Hematopoietic multipotent progenitor cell treated with erythropoietin and hydrocortisone succinate and interleukin-3 and kit ligand, for 8 days (in vitro differentiated cells): ENCODE measurements at regions not wholly inside any gene's neighbourhood (a gene's known extent, or its start where the extent isn't known, plus 50 kb on each side); places are given as distances from the start of the nearest gene placed in this dataset.

Experiments used
- DNase-seq: peaks from one replicate; pipeline ENCODE4 v3.0.0-alpha.2; 2015

- no peak for DNase-seq
These were observed 158.3 kb upstream of the PIEZO2 start for GRCh38 chr18:11307716-11308115.

DNA sequence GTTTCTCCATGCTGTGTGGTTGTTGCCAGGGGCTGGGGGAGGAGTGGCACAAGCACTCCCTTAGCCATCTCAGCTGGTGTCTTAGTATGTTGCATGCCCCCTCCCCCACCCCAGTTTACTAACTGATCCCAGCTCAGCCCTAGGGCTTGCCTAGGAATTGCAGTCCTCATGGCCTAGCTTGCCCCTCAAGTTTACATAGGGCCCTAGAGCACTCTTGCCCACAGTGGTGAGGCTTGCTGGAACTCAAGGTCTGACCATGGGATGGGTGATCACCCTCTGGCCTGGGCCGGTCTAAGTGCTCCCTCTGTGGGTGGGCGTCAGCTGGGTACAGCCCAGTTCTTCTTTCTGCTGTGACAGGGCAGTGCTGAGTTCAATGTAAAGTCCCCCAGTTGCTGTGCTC is 156.1 kb upstream of the PIEZO2 start:
- DNase-seq: no peak

GRCh38 chr18:11304928-11305327 is 155.6 kb upstream of the PIEZO2 start:
- DNase-seq: no peak

- no peak for DNase-seq
These were observed 147.6 kb upstream of the PIEZO2 start for GRCh38 chr18:11296946-11297345.

GRCh38 chr18:11293794-11294193 is 144.4 kb upstream of the PIEZO2 start:
- no peak for DNase-seq

GRCh38 chr18:11290786-11291185 is 141.4 kb upstream of the PIEZO2 start:
- no peak for DNase-seq

DNA sequence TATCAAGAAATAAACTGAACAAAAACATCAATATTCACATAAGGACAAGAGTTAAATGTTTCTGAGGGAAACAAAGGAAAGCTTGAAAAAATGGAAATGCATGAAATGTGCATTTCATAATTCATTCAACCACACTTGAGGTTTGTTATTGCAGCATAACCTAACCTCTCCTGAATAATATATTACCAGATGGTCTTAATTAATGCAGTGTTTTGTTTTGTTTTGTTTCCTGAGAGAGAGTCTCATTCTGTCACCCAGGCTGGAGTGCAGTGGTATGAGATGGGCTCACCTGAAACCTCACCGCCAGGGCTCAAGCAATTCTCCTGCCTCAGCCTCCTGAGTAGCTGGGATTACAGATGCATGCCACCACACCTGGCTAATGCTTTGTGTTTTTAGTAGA is 139.9 kb upstream of the PIEZO2 start:
- DNase-seq: no peak

DNA sequence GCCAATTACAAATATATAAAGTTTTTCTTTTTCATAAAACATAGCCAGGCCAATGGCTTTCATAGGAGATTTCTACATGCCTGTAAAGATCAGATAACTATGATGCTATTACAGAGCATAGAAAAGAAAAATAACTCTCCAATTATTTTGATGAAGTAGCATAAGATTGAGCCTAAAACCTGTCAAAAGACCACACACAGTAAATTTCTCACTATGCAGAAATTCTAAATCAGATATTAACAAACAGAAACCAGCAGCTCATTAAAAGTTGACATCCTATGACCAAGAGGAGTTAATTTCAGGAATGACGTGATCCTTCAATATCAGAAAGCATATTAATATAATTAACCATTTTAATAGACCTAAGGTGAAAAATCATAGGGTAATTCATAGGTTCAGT is 139.0 kb upstream of the PIEZO2 start:
- no peak for DNase-seq

- no peak for DNase-seq
These were observed 137.1 kb upstream of the PIEZO2 start for GRCh38 chr18:11286431-11286830.

- DNase-seq: no peak
These were observed 135.4 kb upstream of the PIEZO2 start for GRCh38 chr18:11284811-11285210.

- DNase-seq: no peak
These were observed 135.0 kb upstream of the PIEZO2 start for GRCh38 chr18:11284349-11284748.

GRCh38 chr18:11283479-11284161 is 134.3 kb upstream of the PIEZO2 start:
- no peak for DNase-seq

GRCh38 chr18:11279461-11279860 is 130.1 kb upstream of the PIEZO2 start:
- no peak for DNase-seq

GRCh38 chr18:11276678-11277077 is 127.3 kb upstream of the PIEZO2 start:
- no peak for DNase-seq

GRCh38 chr18:11274144-11274794 is 124.9 kb upstream of the PIEZO2 start:
- DNase-seq: no peak

- no peak for DNase-seq
These were observed 123.1 kb upstream of the PIEZO2 start for GRCh38 chr18:11272516-11272915.

- DNase-seq: no peak
These were observed 122.6 kb upstream of the PIEZO2 start for GRCh38 chr18:11271954-11272353.

GRCh38 chr18:11269257-11269656 is 119.9 kb upstream of the PIEZO2 start:
- no peak for DNase-seq

GRCh38 chr18:11268741-11269233 is 119.4 kb upstream of the PIEZO2 start:
- DNase-seq: no peak

GRCh38 chr18:11268153-11268552 is 118.8 kb upstream of the PIEZO2 start:
- no peak for DNase-seq

DNA sequence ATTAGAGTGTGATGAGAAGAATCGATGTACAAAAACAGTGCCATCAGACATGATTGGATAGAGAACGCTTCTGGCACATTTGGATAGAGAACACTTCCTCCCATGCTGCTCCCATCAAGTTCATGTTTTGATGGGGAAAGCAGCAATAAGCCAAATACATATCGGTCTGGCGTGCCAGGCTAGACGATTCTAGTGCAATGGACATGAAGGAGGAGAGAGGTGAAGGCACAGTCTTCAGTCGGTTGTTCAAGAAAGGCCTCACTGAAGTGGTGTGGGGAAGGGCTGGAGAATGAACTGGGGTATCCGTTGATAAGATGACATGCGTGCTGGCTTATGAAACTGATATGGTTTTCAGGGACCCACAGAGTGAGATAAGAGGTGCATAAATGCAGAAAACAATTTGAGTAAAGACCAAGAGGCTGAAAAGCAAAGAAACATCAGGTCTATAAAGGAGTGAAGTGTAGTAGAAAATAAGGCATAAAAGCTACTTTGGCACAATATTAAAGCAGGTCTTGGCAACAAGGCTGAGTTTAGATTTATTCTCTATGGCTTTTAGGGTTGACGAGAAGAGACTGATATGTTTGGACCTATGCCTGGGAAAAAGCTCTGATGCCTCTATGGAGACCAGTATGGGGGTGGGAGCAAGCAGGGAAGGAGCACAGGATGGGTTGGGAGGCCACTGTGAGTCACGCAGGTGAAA is 117.6 kb upstream of the PIEZO2 start:
- DNase-seq: no peak

DNA sequence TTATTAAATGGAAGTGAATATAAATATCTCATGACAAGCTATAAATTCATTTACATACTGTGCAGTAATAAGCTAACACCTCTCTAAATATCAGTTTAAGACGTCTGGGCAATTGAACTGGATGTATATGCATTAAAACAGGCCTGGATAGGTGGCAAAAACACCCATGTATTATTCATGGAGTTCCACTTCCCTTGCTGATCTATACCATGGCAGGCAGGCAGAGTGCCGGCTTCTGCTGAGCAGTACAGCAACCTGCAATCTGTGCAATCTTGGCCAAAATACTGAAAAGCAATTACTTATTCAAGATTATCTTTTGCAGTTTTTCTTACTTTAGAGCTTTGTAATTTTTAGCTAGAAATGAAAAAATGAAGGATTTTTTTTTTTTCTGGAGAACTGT is 112.1 kb upstream of the PIEZO2 start:
- no peak for DNase-seq

DNA sequence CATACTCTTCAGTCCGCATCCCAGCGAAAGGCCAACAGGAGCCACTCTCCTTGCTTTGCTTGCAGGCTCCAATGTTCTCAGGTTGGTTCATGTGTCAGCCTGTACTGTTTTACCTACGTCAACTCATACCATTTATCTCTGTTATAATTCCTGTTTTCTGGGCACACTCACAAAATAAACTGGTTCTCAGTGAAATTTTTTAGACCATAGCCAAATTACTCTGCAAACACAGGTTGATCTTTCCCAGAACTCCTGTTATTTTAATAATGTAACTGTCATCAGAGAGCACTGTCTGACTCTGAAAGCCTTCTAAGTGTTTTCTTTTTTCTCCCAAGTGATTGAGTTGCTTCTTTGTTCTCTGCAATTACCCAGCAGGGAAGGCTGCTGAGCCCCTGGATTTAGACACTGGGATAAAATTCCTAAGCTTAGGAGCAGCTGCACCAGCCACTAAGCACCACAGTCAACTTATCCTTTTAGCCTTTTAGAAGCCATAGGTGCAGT is 111.6 kb upstream of the PIEZO2 start:
- DNase-seq: no peak
